ENCODE measurements at regions not wholly inside any gene's neighbourhood (a gene's known extent, or its start where the extent isn't known, plus 50 kb on each side); places are given as distances from the start of the nearest gene placed in this dataset.

DNA sequence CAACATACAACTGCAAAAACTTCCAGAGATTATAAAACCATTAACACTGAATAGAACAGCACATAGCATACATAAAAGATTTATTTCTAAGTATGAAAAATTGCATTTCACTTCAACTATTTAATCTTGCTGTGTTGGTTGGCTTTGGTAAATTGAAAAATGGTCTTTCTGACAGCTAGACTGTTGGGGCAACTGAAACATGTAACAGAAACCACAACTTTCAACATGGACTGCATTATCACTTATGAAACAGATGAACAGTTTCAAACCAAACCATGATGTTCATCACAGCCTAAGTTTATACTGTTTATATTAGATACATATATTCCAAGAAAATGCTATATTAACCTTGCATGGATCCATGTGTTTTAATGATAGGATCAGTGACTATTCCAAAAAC is 324.1 kb upstream of the PCDH9 start:
- Histone ChIP-seq H3K27me3 (ENCODE audit: low read length) (no peaks in the 10 kb centered on the region), H3K9me2 (replicated peaks; ENCODE audit: low read length) (no peaks in the 10 kb centered on the region), H3K27ac (ENCODE audit: low read length) (no peak overlapping the region), H3F3A (ENCODE audit: low read length, unreplicated experiment) (no peaks in the 10 kb centered on the region), H3K79me2 (ENCODE audit: low read length) (no peaks in the 10 kb centered on the region), H3K4me2 (ENCODE audit: low read length) (no peak overlapping the region), H3K9me3 (ENCODE audit: low read length) (no peaks in the 10 kb centered on the region), H3K4me1 (ENCODE audit: insufficient read depth, low read length) (no peaks in the 10 kb centered on the region), H3K36me3 (ENCODE audit: low read depth, low read length) (no peaks in the 10 kb centered on the region), H3K4me3 (ENCODE audit: low read length) (no peak overlapping the region), H2AFZ (ENCODE audit: low read length) (no peak overlapping the region), H3K9ac (ENCODE audit: low read length) (no peak overlapping the region), H4K20me1 (ENCODE audit: low read length) (no peaks in the 10 kb centered on the region)
- ATAC-seq (no peak), DNase-seq (no peak)
- BruUV-seq (replicated peaks): no TSS peak
- CTCF ChIA-PET: no interaction called here
- intact Hi-C loops (cut with micrococcal nuclease): no loop called here
- TF ChIP-seq EZH2 (IDR thresholded peaks at IDR 0.05; ENCODE audit: low read length, unreplicated experiment) (no peak), EZH2phosphoT487 (IDR thresholded peaks at IDR 0.05; ENCODE audit: borderline replicate concordance, low read length) (no peak)
- TF ChIP-seq, protein P1, sequence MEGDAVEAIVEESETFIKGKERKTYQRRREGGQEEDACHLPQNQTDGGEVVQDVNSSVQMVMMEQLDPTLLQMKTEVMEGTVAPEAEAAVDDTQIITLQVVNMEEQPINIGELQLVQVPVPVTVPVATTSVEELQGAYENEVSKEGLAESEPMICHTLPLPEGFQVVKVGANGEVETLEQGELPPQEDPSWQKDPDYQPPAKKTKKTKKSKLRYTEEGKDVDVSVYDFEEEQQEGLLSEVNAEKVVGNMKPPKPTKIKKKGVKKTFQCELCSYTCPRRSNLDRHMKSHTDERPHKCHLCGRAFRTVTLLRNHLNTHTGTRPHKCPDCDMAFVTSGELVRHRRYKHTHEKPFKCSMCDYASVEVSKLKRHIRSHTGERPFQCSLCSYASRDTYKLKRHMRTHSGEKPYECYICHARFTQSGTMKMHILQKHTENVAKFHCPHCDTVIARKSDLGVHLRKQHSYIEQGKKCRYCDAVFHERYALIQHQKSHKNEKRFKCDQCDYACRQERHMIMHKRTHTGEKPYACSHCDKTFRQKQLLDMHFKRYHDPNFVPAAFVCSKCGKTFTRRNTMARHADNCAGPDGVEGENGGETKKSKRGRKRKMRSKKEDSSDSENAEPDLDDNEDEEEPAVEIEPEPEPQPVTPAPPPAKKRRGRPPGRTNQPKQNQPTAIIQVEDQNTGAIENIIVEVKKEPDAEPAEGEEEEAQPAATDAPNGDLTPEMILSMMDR (conservative IDR thresholded peaks at IDR 0.05; ENCODE audit: low read depth, low read length): no peak
- POLR2A ChIA-PET (ENCODE audit: unreplicated experiment): no interaction called here

DNA sequence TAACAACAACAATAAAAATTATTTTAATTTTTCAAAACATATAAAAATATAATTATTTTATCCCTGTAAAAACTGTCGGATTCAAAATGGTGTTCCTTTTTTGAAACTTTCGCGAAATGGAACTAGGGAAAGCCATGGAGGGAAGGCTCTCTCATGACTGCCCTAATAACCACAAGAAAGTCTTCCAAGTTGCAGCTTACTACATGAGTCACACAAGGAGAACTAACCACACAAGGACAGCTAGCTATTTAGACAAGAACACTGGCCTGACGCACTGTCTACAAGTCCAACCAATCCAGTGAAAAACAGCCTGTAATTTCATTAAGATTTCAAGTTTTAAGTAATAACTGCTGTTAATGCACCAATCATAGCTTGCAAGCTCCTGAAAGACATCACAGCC is 319.2 kb upstream of the PCDH9 start:
- Histone ChIP-seq H3K9me2 (replicated peaks; ENCODE audit: low read length) (no peaks in the 10 kb centered on the region), H3K27ac (ENCODE audit: low read length) (no peak overlapping the region), H3K79me2 (ENCODE audit: low read length) (no peaks in the 10 kb centered on the region), H3K4me1 (ENCODE audit: insufficient read depth, low read length) (no peaks in the 10 kb centered on the region), H3K27me3 (ENCODE audit: low read length) (no peaks in the 10 kb centered on the region), H3F3A (ENCODE audit: low read length, unreplicated experiment) (no peaks in the 10 kb centered on the region), H3K9me3 (ENCODE audit: low read length) (no peaks in the 10 kb centered on the region), H2AFZ (ENCODE audit: low read length) (no peak overlapping the region), H3K36me3 (ENCODE audit: low read depth, low read length) (no peaks in the 10 kb centered on the region), H4K20me1 (ENCODE audit: low read length) (no peaks in the 10 kb centered on the region), H3K4me2 (ENCODE audit: low read length) (no peak overlapping the region), H3K4me3 (ENCODE audit: low read length) (no peak overlapping the region), H3K9ac (ENCODE audit: low read length) (no peak overlapping the region)
- POLR2A ChIA-PET (ENCODE audit: unreplicated experiment): no interaction called here
- TF ChIP-seq EZH2phosphoT487 (IDR thresholded peaks at IDR 0.05; ENCODE audit: borderline replicate concordance, low read length): no peak
- TF ChIP-seq, protein P1 (conservative IDR thresholded peaks at IDR 0.05; ENCODE audit: low read depth, low read length): no peak
- TF ChIP-seq EZH2 (IDR thresholded peaks at IDR 0.05; ENCODE audit: low read length, unreplicated experiment): no peak
- BruUV-seq (replicated peaks): no TSS peak
- CTCF ChIA-PET: interaction anchor here (0.5 kb wide), 1 partner anchor 95 kb away, joined by 3 read pairs; no protein-coding TSS in a partner anchor
- ATAC-seq (peak; percentile 99), DNase-seq (peak; percentile 50)
- intact Hi-C loops (cut with micrococcal nuclease): no loop called here

DNA sequence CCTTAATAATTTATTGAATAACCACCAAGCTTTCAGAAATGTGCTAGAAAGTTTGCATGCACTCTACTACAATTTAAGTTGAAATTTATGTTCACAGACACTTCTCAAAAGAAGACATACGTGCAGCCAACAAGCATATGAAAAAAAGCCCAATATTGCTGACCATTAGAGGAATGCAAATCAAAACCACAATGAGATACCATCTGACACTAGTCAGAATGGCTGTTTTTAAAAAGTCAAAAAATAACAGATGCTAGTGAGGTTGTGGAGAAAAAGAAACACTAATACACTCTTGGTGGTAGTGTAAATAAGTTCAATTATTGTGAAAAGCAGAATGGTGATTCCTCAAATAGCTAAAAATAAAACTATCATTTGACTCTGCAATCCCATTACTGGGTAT is 308.8 kb upstream of the PCDH9 start:
- Histone ChIP-seq H3K4me3 (ENCODE audit: low read length) (no peak overlapping the region), H3K79me2 (ENCODE audit: low read length) (no peaks in the 10 kb centered on the region), H3K4me2 (ENCODE audit: low read length) (no peak overlapping the region), H2AFZ (ENCODE audit: low read length) (no peak overlapping the region), H3K36me3 (ENCODE audit: low read depth, low read length) (no peaks in the 10 kb centered on the region), H3K27ac (ENCODE audit: low read length) (no peak overlapping the region), H3K9me3 (ENCODE audit: low read length) (no peaks in the 10 kb centered on the region), H4K20me1 (ENCODE audit: low read length) (no peaks in the 10 kb centered on the region), H3K9ac (ENCODE audit: low read length) (no peak overlapping the region), H3K4me1 (ENCODE audit: insufficient read depth, low read length) (no peaks in the 10 kb centered on the region), H3K27me3 (ENCODE audit: low read length) (no peaks in the 10 kb centered on the region), H3K9me2 (replicated peaks; ENCODE audit: low read length) (no peaks in the 10 kb centered on the region), H3F3A (ENCODE audit: low read length, unreplicated experiment) (no peaks in the 10 kb centered on the region)
- intact Hi-C loops (cut with micrococcal nuclease): no loop called here
- CTCF ChIA-PET: no interaction called here
- DNase-seq (no peak), ATAC-seq (no peak)
- BruUV-seq (replicated peaks): no TSS peak
- POLR2A ChIA-PET (ENCODE audit: unreplicated experiment): no interaction called here
- TF ChIP-seq, protein P1 (conservative IDR thresholded peaks at IDR 0.05; ENCODE audit: low read depth, low read length): no peak
- no peak for TF ChIP-seq EZH2phosphoT487 (IDR thresholded peaks at IDR 0.05; ENCODE audit: borderline replicate concordance, low read length)
- TF ChIP-seq EZH2 (IDR thresholded peaks at IDR 0.05; ENCODE audit: low read length, unreplicated experiment): no peak

Data from PC-3 (cell line).